ENCODE measurements at regions not wholly inside any gene's neighbourhood (a gene's known extent, or its start where the extent isn't known, plus 50 kb on each side); places are given as distances from the start of the nearest gene placed in this dataset.
A peak's percentile ranks its signal among the peaks of the same experiment; 100 is the strongest.

DNA sequence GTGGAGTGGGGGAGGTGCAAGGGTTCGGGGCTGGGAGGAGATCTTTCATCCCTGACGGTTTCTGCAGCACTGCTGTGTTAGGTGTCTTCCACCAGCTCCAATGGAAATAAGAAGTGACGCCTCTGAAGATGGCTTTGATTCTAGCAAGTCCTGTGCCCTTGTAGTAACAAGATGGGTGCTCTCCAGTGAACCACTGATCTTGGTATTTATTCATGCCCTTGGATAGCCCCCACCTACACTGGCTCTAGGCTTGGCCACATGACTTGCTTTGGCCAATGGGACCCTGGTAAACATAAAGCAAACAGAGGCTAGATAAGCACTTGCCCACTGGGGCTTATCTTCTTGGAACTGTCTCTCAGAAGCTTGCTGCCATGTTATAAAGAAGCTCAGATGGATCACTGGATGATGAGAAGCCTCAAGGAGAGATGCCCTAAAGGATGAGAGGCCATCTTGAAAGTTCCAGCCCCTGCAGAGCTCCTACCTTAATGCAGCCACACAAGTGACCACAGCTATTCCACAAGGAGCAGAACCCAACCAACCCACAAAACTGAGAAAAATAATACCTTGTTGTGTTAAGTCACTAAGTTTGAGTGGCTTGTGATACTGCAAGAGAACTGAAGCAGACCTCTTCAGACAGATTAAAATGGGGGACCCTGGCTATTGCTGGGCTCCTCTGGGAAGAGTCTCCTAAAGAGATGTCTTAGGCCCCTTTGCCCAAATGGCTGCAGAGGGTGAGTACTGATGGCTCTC, 137.9 kb downstream of the PDCD6IP start:
- Histone ChIP-seq H3K27ac (replicated peaks) (no peak overlapping the region), H3K27me3 (ENCODE audit: insufficient read depth, poor library complexity, severe bottlenecking) (peaks cover 2% of the 10 kb centered on the region), H3K4me3 (replicated peaks; ENCODE audit: insufficient read depth, low read length) (no peak overlapping the region)
- no peak for DNase-seq (ENCODE audit: low read depth in 1 of 2, low spot score in 1 of 2)
- no peak for TF ChIP-seq POLR2AphosphoS5 (IDR thresholded peaks at IDR 0.05; ENCODE audit: low read depth)
- TF ChIP-seq, protein P1, sequence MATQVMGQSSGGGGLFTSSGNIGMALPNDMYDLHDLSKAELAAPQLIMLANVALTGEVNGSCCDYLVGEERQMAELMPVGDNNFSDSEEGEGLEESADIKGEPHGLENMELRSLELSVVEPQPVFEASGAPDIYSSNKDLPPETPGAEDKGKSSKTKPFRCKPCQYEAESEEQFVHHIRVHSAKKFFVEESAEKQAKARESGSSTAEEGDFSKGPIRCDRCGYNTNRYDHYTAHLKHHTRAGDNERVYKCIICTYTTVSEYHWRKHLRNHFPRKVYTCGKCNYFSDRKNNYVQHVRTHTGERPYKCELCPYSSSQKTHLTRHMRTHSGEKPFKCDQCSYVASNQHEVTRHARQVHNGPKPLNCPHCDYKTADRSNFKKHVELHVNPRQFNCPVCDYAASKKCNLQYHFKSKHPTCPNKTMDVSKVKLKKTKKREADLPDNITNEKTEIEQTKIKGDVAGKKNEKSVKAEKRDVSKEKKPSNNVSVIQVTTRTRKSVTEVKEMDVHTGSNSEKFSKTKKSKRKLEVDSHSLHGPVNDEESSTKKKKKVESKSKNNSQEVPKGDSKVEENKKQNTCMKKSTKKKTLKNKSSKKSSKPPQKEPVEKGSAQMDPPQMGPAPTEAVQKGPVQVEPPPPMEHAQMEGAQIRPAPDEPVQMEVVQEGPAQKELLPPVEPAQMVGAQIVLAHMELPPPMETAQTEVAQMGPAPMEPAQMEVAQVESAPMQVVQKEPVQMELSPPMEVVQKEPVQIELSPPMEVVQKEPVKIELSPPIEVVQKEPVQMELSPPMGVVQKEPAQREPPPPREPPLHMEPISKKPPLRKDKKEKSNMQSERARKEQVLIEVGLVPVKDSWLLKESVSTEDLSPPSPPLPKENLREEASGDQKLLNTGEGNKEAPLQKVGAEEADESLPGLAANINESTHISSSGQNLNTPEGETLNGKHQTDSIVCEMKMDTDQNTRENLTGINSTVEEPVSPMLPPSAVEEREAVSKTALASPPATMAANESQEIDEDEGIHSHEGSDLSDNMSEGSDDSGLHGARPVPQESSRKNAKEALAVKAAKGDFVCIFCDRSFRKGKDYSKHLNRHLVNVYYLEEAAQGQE (IDR thresholded peaks at IDR 0.05; ENCODE audit: insufficient replicate concordance, low read depth), result no peak
- TF ChIP-seq SPI1 (IDR thresholded peaks at IDR 0.05; ENCODE audit: borderline replicate concordance, low read depth), result no peak
- TF ChIP-seq, protein P2, sequence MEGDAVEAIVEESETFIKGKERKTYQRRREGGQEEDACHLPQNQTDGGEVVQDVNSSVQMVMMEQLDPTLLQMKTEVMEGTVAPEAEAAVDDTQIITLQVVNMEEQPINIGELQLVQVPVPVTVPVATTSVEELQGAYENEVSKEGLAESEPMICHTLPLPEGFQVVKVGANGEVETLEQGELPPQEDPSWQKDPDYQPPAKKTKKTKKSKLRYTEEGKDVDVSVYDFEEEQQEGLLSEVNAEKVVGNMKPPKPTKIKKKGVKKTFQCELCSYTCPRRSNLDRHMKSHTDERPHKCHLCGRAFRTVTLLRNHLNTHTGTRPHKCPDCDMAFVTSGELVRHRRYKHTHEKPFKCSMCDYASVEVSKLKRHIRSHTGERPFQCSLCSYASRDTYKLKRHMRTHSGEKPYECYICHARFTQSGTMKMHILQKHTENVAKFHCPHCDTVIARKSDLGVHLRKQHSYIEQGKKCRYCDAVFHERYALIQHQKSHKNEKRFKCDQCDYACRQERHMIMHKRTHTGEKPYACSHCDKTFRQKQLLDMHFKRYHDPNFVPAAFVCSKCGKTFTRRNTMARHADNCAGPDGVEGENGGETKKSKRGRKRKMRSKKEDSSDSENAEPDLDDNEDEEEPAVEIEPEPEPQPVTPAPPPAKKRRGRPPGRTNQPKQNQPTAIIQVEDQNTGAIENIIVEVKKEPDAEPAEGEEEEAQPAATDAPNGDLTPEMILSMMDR (IDR thresholded peaks at IDR 0.05; ENCODE audit: insufficient read depth, low read length), result no peak
- no peak for TF ChIP-seq GABPA (IDR thresholded peaks at IDR 0.05; ENCODE audit: low read depth)

DNA sequence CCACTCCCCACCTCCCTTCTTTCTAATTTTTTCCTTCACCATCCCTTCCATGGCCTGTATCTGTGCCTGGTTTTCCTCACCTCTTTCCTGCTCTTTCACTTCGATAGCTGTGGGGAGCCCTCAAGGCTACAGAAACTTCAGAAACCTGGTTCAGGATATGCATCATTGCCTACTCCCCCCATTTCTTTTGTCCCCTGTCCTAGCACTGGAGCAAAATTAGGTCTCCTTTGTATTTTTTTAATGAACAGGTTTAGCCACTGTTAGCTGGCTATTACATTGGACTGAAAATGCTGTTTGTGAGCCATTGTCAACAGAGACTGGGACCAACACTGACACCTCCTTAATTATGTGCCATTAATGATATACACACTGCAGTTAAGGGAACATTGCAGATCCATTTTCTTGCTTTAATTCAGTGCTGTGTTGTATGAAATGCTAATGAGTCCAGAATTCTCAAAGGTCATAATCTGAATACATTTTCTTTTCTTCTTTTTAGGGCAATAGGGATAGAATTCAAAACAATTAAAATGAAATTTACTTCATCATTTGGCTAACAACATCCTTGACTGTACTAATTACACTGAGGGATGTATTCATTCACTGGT, 138.6 kb downstream of the PDCD6IP start:
- H3K27ac ChIP-seq (replicated peaks), result no peak overlapping the region
- H3K27me3 ChIP-seq (ENCODE audit: insufficient read depth, poor library complexity, severe bottlenecking), result peaks cover 2% of the 10 kb centered on the region
- no peak overlapping the region for H3K4me3 ChIP-seq (replicated peaks; ENCODE audit: insufficient read depth, low read length)
- DNase-seq (ENCODE audit: low read depth in 1 of 2, low spot score in 1 of 2), result no peak
- TF ChIP-seq, protein P1 (IDR thresholded peaks at IDR 0.05; ENCODE audit: insufficient replicate concordance, low read depth), result no peak
- TF ChIP-seq, protein P2 (IDR thresholded peaks at IDR 0.05; ENCODE audit: insufficient read depth, low read length), result no peak
- TF ChIP-seq GABPA (IDR thresholded peaks at IDR 0.05; ENCODE audit: low read depth) (no peak), SPI1 (IDR thresholded peaks at IDR 0.05; ENCODE audit: borderline replicate concordance, low read depth) (no peak), POLR2AphosphoS5 (IDR thresholded peaks at IDR 0.05; ENCODE audit: low read depth) (no peak)

DNA sequence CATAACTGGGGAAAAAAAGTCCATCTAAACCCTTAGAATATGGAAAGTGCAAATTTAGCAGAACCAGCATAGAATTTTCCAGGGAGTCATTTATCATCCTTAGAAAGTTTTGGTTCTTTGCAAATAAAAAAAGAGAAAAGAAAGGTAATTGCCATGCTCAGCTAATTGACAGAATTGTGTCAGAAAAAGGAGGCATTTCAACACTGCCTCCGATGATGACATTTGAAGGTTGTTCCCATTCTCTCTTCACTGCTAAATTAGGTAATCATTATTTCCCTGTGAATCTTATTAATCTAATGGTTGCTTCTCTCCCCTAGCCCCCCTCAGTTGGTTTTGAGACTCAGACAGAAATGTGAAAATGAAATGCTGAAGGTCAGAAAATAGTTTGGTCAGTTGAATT, 139.2 kb downstream of the PDCD6IP start:
- peaks cover 2% of the 10 kb centered on the region for H3K27me3 ChIP-seq (ENCODE audit: insufficient read depth, poor library complexity, severe bottlenecking)
- TF ChIP-seq GABPA (IDR thresholded peaks at IDR 0.05; ENCODE audit: low read depth), result no peak
- TF ChIP-seq, protein P1 (IDR thresholded peaks at IDR 0.05; ENCODE audit: insufficient replicate concordance, low read depth), result no peak
- no peak for TF ChIP-seq SPI1 (IDR thresholded peaks at IDR 0.05; ENCODE audit: borderline replicate concordance, low read depth)
- TF ChIP-seq POLR2AphosphoS5 (IDR thresholded peaks at IDR 0.05; ENCODE audit: low read depth), result no peak
- TF ChIP-seq, protein P2 (IDR thresholded peaks at IDR 0.05; ENCODE audit: insufficient read depth, low read length), result no peak
- no peak overlapping the region for H3K27ac ChIP-seq (replicated peaks)
- DNase-seq (ENCODE audit: low read depth in 1 of 2, low spot score in 1 of 2), result peak; percentile 3 to 35
- no peak overlapping the region for H3K4me3 ChIP-seq (replicated peaks; ENCODE audit: insufficient read depth, low read length)

Data from HL-60 (cell line).